ENCODE measurements at regions not wholly inside any gene's neighbourhood (a gene's known extent, or its start where the extent isn't known, plus 50 kb on each side); places are given as distances from the start of the nearest gene placed in this dataset.

DNA sequence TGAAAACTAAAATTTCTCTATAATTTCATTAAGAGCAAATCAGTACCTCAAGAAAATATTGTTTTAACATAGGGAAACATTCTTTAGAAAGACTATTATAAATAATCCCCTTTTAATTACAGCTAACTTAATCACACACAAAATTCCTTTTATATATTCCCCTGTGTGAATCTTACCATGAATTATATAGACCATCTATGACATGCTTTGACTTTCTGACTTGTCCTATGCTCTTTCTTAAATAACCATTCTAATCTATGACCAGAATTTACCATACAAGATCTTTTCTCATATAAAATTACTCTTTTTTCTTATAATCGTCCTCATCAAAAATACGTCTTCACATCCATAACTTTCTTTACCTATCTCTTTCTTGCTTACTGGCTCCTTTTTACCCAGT is 824.2 kb upstream of the FAM98A start:
- H3K36me3 Mint-ChIP-seq (ENCODE audit: low read depth), result no peaks in the 10 kb centered on the region
- H3K4me1 Mint-ChIP-seq, result no peaks in the 10 kb centered on the region

DNA sequence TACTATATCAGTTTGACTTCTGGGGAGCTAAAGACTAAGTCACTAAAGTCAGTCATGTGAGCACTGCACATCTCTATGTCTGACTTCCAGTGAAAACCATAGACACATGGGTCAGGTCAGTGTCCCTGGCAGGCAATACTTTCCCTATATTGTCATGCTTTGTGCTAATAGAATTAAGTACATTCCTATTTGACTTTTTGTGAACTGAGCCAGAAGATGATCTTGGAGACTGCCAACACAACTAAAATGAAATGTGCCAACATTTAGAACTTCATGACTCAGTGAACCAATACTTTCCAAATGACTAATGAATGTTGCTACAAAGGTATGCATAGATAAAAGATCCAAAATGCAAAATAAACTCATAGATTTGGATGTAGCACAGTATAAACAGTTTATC is 820.8 kb upstream of the FAM98A start:
- Mint-ChIP-seq H3K27me3 (ENCODE audit: low read depth) (peaks cover 3% of the 10 kb centered on the region), H3K27ac (no peak overlapping the region), H3K4me3 (no peak overlapping the region), H3K36me3 (ENCODE audit: low read depth) (no peaks in the 10 kb centered on the region), H3K9me3 (peaks cover 16% of the 10 kb centered on the region), H3K4me1 (no peaks in the 10 kb centered on the region)
- TF ChIP-seq CTCF (IDR thresholded peaks at IDR 0.05; ENCODE audit: unreplicated experiment in 3 of 3), result no peak

More for the DNA sequence above, 824.2 kb upstream of the FAM98A start:
- TF ChIP-seq CTCF (IDR thresholded peaks at IDR 0.05; ENCODE audit: unreplicated experiment in 3 of 3), result no peak
- peaks cover 3% of the 10 kb centered on the region for H3K27me3 Mint-ChIP-seq (ENCODE audit: low read depth)
- no peak overlapping the region for H3K27ac Mint-ChIP-seq
- peaks cover 16% of the 10 kb centered on the region for H3K9me3 Mint-ChIP-seq
- no peak overlapping the region for H3K4me3 Mint-ChIP-seq

DNA sequence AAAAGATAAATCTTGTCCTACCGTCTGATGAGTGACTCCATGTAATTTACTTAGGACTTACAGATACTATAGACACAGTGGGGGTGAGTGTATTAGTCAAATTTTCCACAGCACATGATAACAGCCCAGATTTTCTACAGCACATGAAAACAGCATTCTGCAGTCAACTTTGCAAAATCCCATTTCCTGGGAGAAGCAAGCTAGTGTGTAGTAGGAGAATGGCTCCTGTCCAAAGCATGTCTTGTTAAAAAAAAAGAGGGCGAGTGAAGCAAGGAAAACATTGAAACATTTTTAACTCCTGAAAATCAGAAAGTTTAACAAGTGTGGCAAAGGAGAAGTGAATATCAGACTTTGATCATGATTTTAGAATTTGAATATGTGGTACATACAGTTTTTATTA is 817.8 kb upstream of the FAM98A start:
- Mint-ChIP-seq H3K9me3 (peaks cover 3% of the 10 kb centered on the region), H3K36me3 (ENCODE audit: low read depth) (no peaks in the 10 kb centered on the region), H3K27me3 (ENCODE audit: low read depth) (peaks cover 3% of the 10 kb centered on the region), H3K4me3 (no peak overlapping the region), H3K27ac (no peak overlapping the region), H3K4me1 (no peaks in the 10 kb centered on the region)
- no peak for TF ChIP-seq CTCF (IDR thresholded peaks at IDR 0.05; ENCODE audit: unreplicated experiment in 3 of 3)

DNA sequence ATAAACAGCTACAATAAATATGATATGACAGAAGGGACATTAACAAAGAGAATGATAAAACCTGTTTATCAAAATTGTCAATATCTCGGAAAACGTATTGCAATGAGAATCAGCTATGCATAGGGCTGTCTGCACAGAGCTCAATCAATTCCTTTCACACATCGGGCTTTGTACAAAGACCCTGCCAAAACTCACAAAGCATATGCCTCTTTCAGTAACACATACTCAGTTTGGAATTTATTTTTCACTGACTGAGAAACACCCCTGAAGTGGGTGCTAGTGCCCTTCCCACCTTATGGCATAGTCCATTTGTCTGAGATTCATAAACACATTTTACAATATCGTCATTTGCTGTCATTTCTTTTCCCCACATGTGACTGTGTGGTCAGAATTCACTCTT is 815.8 kb upstream of the FAM98A start:
- no peak for TF ChIP-seq CTCF (IDR thresholded peaks at IDR 0.05; ENCODE audit: unreplicated experiment in 3 of 3)
- Mint-ChIP-seq H3K4me1 (no peaks in the 10 kb centered on the region), H3K9me3 (no peaks in the 10 kb centered on the region), H3K4me3 (no peak overlapping the region), H3K36me3 (ENCODE audit: low read depth) (no peaks in the 10 kb centered on the region), H3K27me3 (ENCODE audit: low read depth) (no peaks in the 10 kb centered on the region), H3K27ac (no peak overlapping the region)

DNA sequence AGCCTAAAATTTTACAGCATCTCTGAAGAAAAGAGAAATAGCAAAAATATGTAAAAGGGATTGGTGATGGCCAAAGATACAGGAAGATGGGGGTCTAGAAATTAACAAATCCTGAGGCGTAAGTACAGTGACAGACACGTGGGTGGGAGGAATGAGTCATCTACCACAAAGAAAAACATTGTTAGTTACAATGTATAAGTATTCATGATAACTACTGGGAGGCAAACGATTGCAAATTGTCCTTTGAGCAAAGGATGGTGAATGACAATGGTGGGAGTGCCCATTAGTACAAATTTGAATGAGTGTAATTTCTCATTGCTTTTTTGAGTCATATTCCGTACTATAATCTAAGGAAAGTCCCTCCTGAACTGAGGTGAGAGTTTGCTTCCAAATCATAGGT is 809.0 kb upstream of the FAM98A start:
- no peak for TF ChIP-seq CTCF (IDR thresholded peaks at IDR 0.05; ENCODE audit: unreplicated experiment in 3 of 3)
- Mint-ChIP-seq H3K36me3 (ENCODE audit: low read depth) (no peaks in the 10 kb centered on the region), H3K4me1 (no peaks in the 10 kb centered on the region), H3K9me3 (no peaks in the 10 kb centered on the region), H3K4me3 (no peak overlapping the region), H3K27ac (no peak overlapping the region), H3K27me3 (ENCODE audit: low read depth) (no peaks in the 10 kb centered on the region)

DNA sequence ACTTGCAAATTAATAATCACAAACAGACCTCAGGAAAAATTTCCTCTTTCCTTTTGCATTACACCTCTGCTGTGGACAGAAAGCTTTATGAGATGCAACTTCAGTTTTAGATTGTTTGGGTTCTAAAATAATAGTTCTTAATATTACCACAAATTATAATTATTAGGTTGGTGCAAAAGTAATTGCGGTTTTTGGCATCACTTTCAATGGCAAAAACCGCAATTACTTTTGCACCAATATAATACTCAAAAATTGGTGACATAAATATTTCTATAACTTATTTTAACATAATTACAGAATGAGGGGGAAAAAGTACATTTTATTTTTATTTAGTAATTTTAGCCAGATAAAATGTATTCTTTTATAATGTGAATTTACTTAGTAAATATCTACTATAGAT is 804.4 kb upstream of the FAM98A start:
- H3K9me3 Mint-ChIP-seq, result no peaks in the 10 kb centered on the region
- H3K27me3 Mint-ChIP-seq (ENCODE audit: low read depth), result no peaks in the 10 kb centered on the region
- no peak for TF ChIP-seq CTCF (IDR thresholded peaks at IDR 0.05; ENCODE audit: unreplicated experiment in 3 of 3)
- no peak overlapping the region for H3K27ac Mint-ChIP-seq
- no peaks in the 10 kb centered on the region for H3K36me3 Mint-ChIP-seq (ENCODE audit: low read depth)
- no peaks in the 10 kb centered on the region for H3K4me1 Mint-ChIP-seq
- no peak overlapping the region for H3K4me3 Mint-ChIP-seq

All from nephron (organoid).